ENCODE measurements at regions not wholly inside any gene's neighbourhood (a gene's known extent, or its start where the extent isn't known, plus 50 kb on each side); places are given as distances from the start of the nearest gene placed in this dataset.

GRCh38 chr4:59380841-59381366 is 1819.2 kb upstream of the ADGRL3 start:
- H3K36me3 ChIP-seq (ENCODE audit: control insufficient read depth in 2 of 2, insufficient read depth in 2 of 2, low read length in 1 of 2) = no peaks in the 10 kb centered on the region
- no peak overlapping the region for H3K27ac ChIP-seq (ENCODE audit: control insufficient read depth, insufficient read depth)
- no peak overlapping the region for H2AFZ ChIP-seq (ENCODE audit: control insufficient read depth, low read depth, low read length)
- H4K20me1 ChIP-seq (ENCODE audit: control insufficient read depth, insufficient read depth) = no peaks in the 10 kb centered on the region
- RAD21 ChIA-PET (ENCODE audit: unreplicated experiment) = no interaction called here
- no peaks in the 10 kb centered on the region for H3K4me1 ChIP-seq (ENCODE audit: control insufficient read depth, insufficient read depth, low read length)
- POLR2A ChIA-PET = no interaction called here
- SMC1A ChIA-PET (ENCODE audit: uncharacterized antibody, unreplicated experiment) = no interaction called here
- FAIRE-seq (no peak), DNase-seq (ENCODE audit: low read depth, low spot score) (no peak), ATAC-seq (no peak)
- BruUV-seq (replicated peaks) = no TSS peak
- H3K4me2 ChIP-seq (ENCODE audit: control insufficient read depth, insufficient read depth) = no peak overlapping the region
- in situ Hi-C loops (cut with MboI) = no loop called here
- H3K27me3 ChIP-seq (replicated peaks in 1 of 2; ENCODE audit: control insufficient read depth in 2 of 2, insufficient read depth in 2 of 2, low read length in 1 of 2) = no peaks in the 10 kb centered on the region
- H3K79me2 ChIP-seq (ENCODE audit: control insufficient read depth, insufficient read depth, low read length) = no peaks in the 10 kb centered on the region
- no peak overlapping the region for H3K9ac ChIP-seq (ENCODE audit: control insufficient read depth, insufficient read depth, low read length)
- no peak overlapping the region for H3K4me3 ChIP-seq
- CTCF ChIA-PET = no interaction called here
- 44% methylated on average over 2 of the region's 2 CpGs for WGBS (ENCODE audit: insufficient coverage, insufficient replicate concordance, low lambda C conversion rate, missing lambda C conversion rate)
- no peaks in the 10 kb centered on the region for H3K9me3 ChIP-seq (replicated peaks; ENCODE audit: control insufficient read depth, insufficient read depth, low read length)
- intact Hi-C loops (cut with micrococcal nuclease; ENCODE audit: unreplicated experiment) = no loop called here
- TF ChIP-seq BMI1 (IDR thresholded peaks at IDR 0.05; ENCODE audit: borderline replicate concordance) = no peak
- TF ChIP-seq BCL11A (IDR thresholded peaks at IDR 0.05; ENCODE audit: low read depth, low read length) = no peak
- TF ChIP-seq E2F8 (IDR thresholded peaks at IDR 0.05; ENCODE audit: low read depth, partially characterized antibody) = no peak
- no peak for TF ChIP-seq IRF3 (IDR thresholded peaks at IDR 0.05)
- TF ChIP-seq ATF2 (IDR thresholded peaks at IDR 0.05; ENCODE audit: low read length) = no peak
- TF ChIP-seq SIN3A (IDR thresholded peaks at IDR 0.05; ENCODE audit: low read depth, low read length) = no peak
- TF ChIP-seq STAT1 (conservative IDR thresholded peaks at IDR 0.05) = no peak
- TF ChIP-seq HDAC6 (IDR thresholded peaks at IDR 0.05; ENCODE audit: unreplicated experiment) = no peak
- no peak for TF ChIP-seq ZBTB11 (CRISPR knock-in tag; IDR thresholded peaks at IDR 0.05)
- no peak for TF ChIP-seq ATF3 (IDR thresholded peaks at IDR 0.05; ENCODE audit: borderline replicate concordance, extremely low read depth, low read depth, low read length)
- no peak for TF ChIP-seq SREBF1 (IDR thresholded peaks at IDR 0.05; ENCODE audit: low read length)
- TF ChIP-seq SIX5 (IDR thresholded peaks at IDR 0.05; ENCODE audit: low read depth, low read length, severe bottlenecking) = no peak
- no peak for TF ChIP-seq GABPA (IDR thresholded peaks at IDR 0.05; ENCODE audit: low read depth)
- TF ChIP-seq SUPT20H (IDR thresholded peaks at IDR 0.05; ENCODE audit: borderline replicate concordance, control insufficient read depth, low read depth, low read length) = no peak
- no peak for TF ChIP-seq HDAC2 (IDR thresholded peaks at IDR 0.05)
- TF ChIP-seq CEBPB (IDR thresholded peaks at IDR 0.05; ENCODE audit: borderline replicate concordance in 1 of 2, low read depth in 2 of 2, low read length in 2 of 2) = no peak
- TF ChIP-seq POLR2A (IDR thresholded peaks at IDR 0.05; ENCODE audit: low read depth, low read length) = no peak

Measured in GM12878 (cell line).